ENCODE measurements at regions not wholly inside any gene's neighbourhood (a gene's known extent, or its start where the extent isn't known, plus 50 kb on each side); places are given as distances from the start of the nearest gene placed in this dataset.
"Not testable (repeated sequence)": the region's sequence is repeated elsewhere in the genome, so short reads cannot be mapped to it uniquely, and the experiment has no call there.

DNA sequence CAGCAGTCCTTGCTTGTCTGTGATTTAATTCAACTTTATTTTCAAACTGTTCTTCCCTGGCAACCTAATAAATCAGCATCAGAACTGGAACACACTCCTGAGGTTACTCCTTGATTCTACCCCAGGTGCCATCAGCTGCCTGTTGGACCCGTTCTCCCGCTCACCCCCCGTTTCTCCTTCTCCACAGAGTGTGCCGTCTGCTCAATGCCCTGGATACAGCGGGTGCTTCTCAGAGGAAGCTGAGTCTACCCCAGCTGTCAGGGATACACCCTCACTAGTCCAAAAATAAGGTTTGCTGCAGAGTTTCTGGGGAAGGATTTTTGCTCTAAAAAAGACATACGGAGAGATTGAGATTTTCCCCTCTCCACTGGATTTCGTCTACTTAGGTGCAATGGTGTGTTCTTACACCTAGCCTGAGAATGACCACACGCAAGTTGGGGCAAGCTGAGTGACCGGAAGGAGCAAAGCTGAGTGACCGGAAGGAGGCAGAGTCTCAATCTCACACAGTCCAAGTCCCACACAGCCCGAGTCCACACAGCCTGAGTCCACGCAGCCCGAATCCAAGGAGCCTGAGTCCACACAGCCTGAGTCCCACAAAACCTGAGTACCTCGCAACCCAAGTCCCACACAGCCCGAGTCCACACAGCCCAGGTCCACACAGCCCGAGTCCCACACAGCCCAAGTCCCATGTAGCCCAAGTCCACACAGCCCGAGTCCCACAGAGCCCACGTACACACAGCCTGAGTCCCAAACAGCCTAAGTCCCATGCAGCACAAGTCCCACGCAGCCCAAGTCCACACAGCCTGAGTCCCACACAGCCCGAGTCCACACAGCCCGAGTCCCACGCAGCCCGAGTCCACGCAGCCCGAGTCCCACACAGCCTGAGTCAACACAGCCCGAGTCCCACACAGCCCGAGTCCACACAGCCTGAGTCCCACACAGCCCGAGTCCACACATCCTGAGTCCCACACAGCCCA is 58.6 kb upstream of the DACT2 start:
- DNase-seq, result no peak
- intact Hi-C loops (cut with DNase I; ENCODE audit: low total_unique reads), result loop anchor here (10.0 kb wide), 1 partner anchor 267 kb away; no protein-coding TSS in a partner anchor
- in situ Hi-C loops (cut with MboI; ENCODE audit: low sequenced_read_pairs in 4 of 4), result no loop called here
- TF ChIP-seq, protein P1, sequence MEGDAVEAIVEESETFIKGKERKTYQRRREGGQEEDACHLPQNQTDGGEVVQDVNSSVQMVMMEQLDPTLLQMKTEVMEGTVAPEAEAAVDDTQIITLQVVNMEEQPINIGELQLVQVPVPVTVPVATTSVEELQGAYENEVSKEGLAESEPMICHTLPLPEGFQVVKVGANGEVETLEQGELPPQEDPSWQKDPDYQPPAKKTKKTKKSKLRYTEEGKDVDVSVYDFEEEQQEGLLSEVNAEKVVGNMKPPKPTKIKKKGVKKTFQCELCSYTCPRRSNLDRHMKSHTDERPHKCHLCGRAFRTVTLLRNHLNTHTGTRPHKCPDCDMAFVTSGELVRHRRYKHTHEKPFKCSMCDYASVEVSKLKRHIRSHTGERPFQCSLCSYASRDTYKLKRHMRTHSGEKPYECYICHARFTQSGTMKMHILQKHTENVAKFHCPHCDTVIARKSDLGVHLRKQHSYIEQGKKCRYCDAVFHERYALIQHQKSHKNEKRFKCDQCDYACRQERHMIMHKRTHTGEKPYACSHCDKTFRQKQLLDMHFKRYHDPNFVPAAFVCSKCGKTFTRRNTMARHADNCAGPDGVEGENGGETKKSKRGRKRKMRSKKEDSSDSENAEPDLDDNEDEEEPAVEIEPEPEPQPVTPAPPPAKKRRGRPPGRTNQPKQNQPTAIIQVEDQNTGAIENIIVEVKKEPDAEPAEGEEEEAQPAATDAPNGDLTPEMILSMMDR (IDR thresholded peaks at IDR 0.05 in 4 of 5, conservative IDR thresholded peaks at IDR 0.05 in 1 of 5), result no peak
- TF ChIP-seq POLR2A (IDR thresholded peaks at IDR 0.05), result no peak
- ATAC-seq, result peak in 1 of 2 donors; percentile 11
- H3K4me3 ChIP-seq, result no peak overlapping the region
- no peaks in the 10 kb centered on the region for H3K4me1 ChIP-seq
- peak overlapping the region in 3 of 4 donors; percentile 12 to 41 (median 13) for H3K27ac ChIP-seq
- H3K36me3 ChIP-seq, result no peaks in the 10 kb centered on the region
- H3K27me3 ChIP-seq, result no peaks in the 10 kb centered on the region
- H3K9me3 ChIP-seq, result no peaks in the 10 kb centered on the region

- intact Hi-C loops (cut with DNase I; ENCODE audit: low total_unique reads), result loop anchor here (10.0 kb wide), 1 partner anchor 265 kb away; no protein-coding TSS in a partner anchor
- H3K27me3 ChIP-seq; in situ Hi-C loops (cut with MboI; ENCODE audit: low sequenced_read_pairs in 4 of 4); DNase-seq; H3K4me1 ChIP-seq; ATAC-seq; H3K36me3 ChIP-seq; H3K4me3 ChIP-seq; H3K9me3 ChIP-seq; H3K27ac ChIP-seq: not testable (repeated sequence)
Measured at GRCh38 chr6:168379579-168379978, 60.0 kb upstream of the DACT2 start.

DNA sequence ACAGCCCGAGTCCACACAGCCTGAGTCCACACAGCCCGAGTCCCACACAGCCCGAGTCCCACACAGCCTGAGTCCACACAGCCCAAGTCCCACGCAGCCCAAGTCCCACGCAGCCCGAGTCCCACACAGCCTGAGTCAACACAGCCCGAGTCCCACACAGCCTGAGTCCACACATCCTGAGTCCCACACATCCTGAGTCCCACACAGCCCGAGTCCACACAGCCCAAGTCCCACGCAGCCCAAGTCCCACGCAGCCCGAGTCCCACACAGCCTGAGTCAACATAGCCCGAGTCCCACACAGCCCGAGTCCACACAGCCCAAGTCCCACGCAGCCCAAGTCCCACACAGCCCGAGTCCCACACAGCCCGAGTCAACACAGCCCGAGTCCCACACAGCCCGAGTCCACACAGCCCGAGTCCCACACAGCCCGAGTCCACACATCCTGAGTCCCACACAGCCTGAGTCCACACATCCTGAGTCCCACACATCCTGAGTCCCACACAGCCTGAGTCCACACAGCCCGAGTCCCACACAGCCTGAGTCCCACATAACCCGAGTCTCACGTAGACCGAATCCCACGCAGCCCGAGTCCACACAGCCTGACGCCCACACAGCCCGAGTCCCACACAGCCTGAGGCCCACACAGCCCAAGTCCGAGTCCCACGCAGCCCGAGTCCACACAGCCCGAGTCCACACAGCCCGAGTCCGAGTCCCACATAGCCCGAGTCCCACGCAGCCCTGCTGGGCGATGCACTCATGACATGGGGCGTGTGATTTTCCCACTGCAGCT is 60.6 kb upstream of the SMOC2 start:
- H3K4me3 ChIP-seq; in situ Hi-C loops (cut with MboI; ENCODE audit: low sequenced_read_pairs in 4 of 4); H3K4me1 ChIP-seq; intact Hi-C loops (cut with DNase I; ENCODE audit: low total_unique reads); DNase-seq; ATAC-seq; H3K36me3 ChIP-seq; H3K27me3 ChIP-seq; H3K27ac ChIP-seq; H3K9me3 ChIP-seq: not testable (repeated sequence)

GRCh38 chr6:168380956-168381605 is 59.9 kb upstream of the SMOC2 start:
- DNase-seq (no peak), ATAC-seq (no peak)
- Histone ChIP-seq H3K27ac (no peak overlapping the region), H3K4me3 (no peak overlapping the region), H3K9me3 (no peaks in the 10 kb centered on the region), H3K4me1 (no peaks in the 10 kb centered on the region), H3K36me3 (no peaks in the 10 kb centered on the region), H3K27me3 (no peaks in the 10 kb centered on the region)
- intact Hi-C loops (cut with DNase I; ENCODE audit: low total_unique reads) (no loop called here), in situ Hi-C loops (cut with MboI; ENCODE audit: low sequenced_read_pairs in 4 of 4) (no loop called here)
- TF ChIP-seq, protein P1 (IDR thresholded peaks at IDR 0.05 in 4 of 5, conservative IDR thresholded peaks at IDR 0.05 in 1 of 5), result no peak
- no peak for TF ChIP-seq POLR2A (IDR thresholded peaks at IDR 0.05)

- Histone ChIP-seq H3K27me3 (no peaks in the 10 kb centered on the region), H3K27ac (no peak overlapping the region), H3K36me3 (no peaks in the 10 kb centered on the region), H3K9me3 (no peaks in the 10 kb centered on the region), H3K4me3 (no peak overlapping the region), H3K4me1 (no peaks in the 10 kb centered on the region)
- TF ChIP-seq, protein P1 (IDR thresholded peaks at IDR 0.05 in 4 of 5, conservative IDR thresholded peaks at IDR 0.05 in 1 of 5), result no peak
- no peak for TF ChIP-seq POLR2A (IDR thresholded peaks at IDR 0.05)
- DNase-seq (no peak), ATAC-seq (no peak)
- in situ Hi-C loops (cut with MboI; ENCODE audit: low sequenced_read_pairs in 4 of 4) (no loop called here), intact Hi-C loops (cut with DNase I; ENCODE audit: low total_unique reads) (no loop called here)
Measured at GRCh38 chr6:168381726-168382458, 59.1 kb upstream of the SMOC2 start.

Data from gastrocnemius medialis (tissue), 4 donors.